ENCODE measurements at regions not wholly inside any gene's neighbourhood (a gene's known extent, or its start where the extent isn't known, plus 50 kb on each side); places are given as distances from the start of the nearest gene placed in this dataset.

GRCh38 chr12:25040593-25040992 lies 91.7 kb upstream of the BCAT1 start:
- no peak for TF ChIP-seq CTCF (IDR thresholded peaks at IDR 0.05)
- TF ChIP-seq POLR2A (IDR thresholded peaks at IDR 0.05): no peak
